ENCODE measurements at regions not wholly inside any gene's neighbourhood (a gene's known extent, or its start where the extent isn't known, plus 50 kb on each side); places are given as distances from the start of the nearest gene placed in this dataset.

- TF ChIP-seq CTCF (IDR thresholded peaks at IDR 0.05): no peak
- TF ChIP-seq EZH2 (IDR thresholded peaks at IDR 0.05): no peak
These were observed 142.7 kb upstream of the PPP1R26 start for GRCh38 chr9:135336722-135337527.
